ENCODE measurements at regions not wholly inside any gene's neighbourhood (a gene's known extent, or its start where the extent isn't known, plus 50 kb on each side); places are given as distances from the start of the nearest gene placed in this dataset.

DNA sequence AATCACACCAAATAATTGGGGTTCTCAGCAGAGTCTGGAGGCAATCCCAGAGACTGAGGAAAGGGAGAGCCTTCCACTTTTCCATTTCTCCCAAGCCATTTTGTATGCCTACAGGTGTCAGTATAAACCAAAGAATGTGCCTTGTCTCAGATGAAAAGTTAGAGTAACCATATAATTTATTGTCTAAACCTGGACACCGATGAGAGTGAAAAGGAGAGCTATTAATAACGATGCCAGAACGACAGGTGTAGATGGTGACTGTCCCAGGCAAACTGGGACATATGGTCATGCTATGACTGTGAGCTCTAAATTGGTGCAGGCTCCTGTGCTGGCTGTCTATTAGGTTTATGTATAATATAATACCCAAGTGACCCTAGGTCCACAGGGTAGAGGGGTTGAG, 219.6 kb downstream of the ARHGAP12 start:
- no peak for DNase-seq

DNA sequence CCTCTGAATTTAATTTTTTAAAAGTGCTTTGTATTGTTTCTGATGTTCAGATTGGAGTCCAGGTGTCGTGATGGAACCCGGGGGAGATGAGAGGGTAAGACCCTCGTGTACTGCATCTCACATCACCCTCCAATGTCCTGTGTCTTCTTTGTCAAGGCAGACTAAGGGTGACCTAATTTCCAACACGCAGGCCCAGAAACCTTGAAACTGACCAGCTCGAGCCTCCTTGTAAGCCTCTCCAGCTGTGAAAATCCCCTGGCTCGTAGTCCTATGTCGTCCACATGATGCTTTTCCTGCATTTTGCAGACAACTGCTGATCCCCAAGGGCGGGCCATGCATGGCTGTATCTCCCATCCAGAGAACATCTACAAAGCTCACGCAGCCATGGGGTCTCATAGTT, 220.2 kb downstream of the ARHGAP12 start:
- no peak for DNase-seq

DNA sequence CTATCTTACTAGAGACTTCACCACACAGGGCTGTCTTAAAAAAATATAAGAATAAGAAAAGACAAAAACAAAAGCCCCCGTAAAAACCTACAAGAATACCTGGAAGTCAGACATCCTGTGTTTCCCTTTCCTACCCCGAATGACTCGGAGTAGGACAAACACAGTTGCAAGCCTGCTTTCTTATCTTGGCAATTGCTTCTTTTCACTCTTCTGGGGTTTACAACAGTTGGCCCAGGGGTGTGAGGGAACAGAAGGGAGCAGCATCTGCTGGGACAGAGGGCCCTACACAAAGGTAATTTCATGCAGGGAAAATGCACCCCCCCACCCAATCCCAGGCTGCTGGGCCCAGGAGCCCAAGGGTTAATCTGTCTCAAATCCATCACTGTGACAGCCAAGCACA, 220.6 kb downstream of the ARHGAP12 start:
- DNase-seq, result no peak

DNA sequence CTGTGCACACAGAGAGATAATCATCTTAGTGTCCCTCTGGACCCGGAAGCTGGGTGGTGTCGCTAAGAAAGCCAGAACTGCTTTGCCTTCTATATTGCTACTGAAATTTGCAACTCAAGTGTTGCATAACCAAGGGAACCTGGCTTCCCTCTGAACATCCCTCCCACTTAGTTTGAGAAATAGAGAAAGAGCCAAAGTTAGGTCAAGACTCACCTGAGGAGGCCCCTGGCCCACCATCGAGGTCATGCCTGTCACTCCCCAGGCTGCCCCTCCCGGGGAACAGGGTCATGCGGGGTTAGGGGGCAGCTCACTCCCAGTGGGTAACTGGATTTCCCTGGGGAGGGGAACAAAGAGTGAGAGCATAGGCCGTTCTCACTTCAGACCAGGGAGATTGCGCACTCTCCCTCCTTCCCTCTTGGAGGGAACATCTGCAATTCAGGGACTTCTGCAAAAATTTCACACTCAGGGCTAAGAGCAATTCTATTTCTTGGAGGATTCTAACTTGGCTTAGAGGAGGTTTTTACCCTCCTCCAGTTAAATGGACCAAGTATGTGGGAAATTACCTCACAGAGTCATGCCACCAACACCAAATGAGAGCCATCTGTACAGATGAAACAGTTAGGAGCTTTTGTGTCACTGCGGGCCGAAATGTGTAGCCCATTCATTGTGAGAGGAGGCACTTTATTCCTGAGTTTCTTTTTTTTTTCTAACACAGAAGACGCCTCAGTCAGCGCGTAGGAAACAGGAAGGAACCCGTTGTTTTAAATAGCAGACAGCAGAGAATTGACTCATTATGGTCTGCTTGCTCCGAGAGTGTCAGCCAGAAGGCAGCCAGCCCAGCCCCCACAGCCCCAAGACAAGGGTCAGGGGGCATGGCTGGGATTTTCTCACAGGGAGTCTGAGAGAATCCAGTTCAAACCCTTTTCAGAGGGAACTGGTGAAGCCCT, 221.3 kb downstream of the ARHGAP12 start:
- peak; percentile 39 for DNase-seq

DNA sequence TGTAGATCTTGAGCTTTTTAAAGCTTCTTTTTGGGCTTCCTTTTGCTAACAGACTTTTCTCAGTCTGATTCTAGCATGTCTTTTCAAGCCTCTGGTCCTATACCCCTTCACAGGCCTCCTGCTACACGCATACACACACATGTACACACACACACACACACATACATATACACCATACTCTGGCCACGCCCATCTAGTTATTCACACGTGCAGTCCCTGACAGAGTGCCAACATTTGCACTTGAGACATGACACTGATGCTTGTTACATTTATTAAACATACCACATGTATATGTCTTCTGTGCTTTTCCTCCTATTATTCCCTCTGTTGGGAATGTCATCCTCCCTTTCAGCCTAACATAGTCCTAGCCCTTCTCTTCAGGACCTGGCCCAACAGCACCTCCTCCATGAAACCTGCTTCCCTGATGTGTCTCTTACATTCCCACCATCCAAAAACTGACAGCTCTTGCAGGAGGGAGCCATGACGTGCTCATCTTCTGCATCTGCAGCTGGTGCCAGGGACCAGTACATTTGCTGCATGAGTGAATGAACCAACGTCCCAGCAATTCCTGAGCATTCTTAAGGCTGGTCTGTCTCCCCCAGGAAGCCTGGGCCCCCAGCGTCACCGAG, 222.1 kb downstream of the ARHGAP12 start:
- DNase-seq, result no peak

DNA sequence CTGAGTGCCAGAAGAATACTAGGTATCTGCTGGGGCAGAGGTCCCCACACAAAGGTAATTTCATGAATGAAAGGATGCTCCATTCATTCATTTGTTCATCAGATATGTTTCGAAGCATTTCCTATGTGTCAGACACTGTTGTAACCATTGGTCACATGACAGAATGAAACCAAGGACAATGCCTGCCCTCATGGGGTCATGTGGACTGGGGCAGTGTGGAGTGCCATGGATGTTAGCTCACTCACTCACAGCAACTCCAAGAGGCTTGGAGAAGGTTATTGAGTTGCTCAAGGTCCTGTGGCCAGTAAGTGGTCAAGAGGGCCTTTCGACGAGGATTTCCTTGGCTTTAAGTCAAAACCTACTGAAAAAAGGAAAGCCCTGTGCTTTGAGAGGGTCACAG, 223.5 kb downstream of the ARHGAP12 start:
- DNase-seq, result no peak

DNA sequence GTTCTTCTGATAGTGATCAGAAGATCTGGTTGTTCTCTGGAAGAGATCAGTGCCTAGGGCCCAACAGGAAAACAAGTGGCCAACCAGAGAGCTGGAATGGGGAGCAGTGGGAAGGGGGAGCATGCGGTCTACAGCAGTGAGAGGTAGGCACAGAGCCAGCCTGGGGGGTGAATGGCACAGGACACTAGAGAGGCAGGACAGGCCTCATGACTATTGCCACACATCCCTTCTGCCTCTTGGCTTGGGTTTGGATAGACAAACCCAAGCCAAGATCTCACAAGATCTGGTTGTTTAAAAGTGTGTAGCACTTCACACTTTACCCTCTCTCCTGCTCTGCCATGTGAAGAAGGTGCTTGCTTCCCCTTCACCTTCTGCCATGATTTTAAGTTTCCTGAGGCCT, 224.4 kb downstream of the ARHGAP12 start:
- no peak for DNase-seq

DNA sequence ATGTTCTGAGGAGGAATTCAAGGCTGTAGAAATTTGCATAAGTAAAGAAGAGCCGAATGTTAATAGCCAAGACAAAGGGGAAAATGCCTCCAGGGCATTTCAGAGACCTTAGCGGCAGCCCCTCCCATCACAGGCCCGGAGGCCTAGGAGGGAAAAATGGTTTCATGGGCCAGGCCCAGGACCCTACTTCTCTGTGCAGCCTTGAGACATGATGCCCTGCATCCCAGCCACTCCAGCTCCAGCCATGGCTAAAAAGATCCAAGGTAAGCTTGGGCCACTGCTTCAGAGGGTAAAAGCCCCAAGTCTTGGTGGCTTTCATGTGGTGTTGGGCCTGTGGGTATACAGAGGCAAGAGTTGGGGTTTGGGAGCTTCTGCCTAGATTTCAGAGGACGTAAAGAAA, 225.7 kb downstream of the ARHGAP12 start:
- no peak for DNase-seq

DNA sequence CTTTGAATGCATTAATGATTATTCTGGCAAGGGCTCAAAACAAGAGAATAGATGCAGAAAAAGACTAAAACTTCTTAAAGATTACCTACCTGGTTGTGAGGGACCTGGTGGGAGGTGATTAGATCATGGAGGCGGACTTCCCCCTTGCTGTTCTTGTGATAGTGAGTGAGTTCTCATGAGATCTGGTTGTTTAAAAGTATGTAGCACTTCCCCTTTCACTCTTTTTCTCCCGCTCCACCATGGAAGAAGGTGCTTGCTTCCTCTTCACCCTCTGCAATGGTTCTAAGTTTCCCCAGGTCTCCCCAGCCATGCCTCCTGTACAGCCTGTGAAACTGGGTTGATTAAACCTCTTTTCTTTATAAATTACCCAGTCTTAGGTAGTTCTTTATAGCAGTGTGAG, 226.6 kb downstream of the ARHGAP12 start:
- no peak for DNase-seq

DNA sequence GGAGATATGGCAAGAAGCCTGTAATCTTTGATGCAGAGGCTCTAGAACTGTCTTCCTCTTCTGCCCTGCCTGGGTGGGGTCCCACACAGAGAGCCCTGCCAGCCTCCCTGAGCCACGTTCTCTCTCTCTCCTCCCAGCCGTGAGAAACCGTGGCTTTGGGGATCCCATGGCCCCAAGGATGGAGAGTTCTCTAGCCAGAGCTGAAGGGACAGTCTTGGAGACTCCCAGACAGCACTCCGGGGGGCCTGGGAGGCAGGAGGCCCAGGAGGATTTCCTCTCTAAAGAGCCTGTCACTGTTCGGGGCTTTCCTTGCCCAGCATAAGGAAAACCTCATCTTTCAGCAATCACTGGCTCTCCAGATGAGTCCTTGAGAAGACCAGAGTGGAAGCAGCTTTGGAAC, 227.1 kb downstream of the ARHGAP12 start:
- DNase-seq, result no peak

DNA sequence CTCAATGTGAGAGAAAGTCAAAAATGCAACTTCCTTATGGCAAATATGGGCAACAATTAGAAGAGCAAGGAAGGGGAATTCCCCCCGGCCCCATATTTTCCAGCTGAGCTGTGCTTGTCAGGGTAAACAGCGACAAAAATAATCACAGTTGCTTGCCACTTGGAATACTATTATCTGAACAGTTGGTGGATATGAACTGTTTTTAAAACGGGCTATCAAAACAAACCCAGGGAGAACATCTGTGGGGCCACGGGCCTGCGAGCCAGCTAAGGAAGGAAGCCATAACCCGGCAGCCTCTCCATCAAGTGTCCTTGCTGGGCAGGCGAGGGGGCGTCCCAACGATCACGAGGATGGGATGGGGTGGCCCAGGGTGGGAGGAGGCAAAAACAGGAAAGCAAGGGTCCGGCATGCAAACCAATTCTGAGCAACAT, 228.4 kb downstream of the ARHGAP12 start:
- no peak for DNase-seq

DNA sequence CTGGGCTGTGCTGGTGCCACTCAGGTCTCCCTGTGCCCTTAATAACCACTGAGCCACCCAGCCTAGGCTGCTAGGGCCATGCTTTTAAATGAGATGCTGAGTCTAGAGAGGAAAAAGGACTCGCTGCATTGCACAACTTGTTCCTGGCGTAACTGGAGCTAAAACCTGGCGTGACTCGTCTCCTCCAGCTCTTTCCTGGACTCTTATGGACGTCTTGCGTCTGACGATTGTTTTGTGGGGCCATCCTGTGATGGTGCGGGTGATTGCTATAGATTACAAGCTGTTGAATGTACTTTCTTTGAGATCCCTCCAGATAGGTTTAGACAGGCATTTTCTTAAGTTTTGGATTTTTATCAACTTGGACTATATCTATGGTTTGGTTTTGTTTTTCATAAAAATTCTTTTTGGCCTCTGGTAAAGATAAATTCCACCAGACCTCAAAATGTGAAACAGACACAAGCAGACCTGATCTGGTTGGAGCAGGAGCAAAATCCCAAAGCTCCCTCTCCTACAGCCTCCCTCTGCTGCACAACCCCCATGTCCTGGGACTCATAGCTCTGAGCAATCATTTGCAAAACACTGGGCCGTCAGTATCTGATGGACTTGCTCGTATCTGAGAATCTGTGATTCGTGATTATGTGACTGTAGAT, 230.3 kb downstream of the ARHGAP12 start:
- DNase-seq, result no peak

DNA sequence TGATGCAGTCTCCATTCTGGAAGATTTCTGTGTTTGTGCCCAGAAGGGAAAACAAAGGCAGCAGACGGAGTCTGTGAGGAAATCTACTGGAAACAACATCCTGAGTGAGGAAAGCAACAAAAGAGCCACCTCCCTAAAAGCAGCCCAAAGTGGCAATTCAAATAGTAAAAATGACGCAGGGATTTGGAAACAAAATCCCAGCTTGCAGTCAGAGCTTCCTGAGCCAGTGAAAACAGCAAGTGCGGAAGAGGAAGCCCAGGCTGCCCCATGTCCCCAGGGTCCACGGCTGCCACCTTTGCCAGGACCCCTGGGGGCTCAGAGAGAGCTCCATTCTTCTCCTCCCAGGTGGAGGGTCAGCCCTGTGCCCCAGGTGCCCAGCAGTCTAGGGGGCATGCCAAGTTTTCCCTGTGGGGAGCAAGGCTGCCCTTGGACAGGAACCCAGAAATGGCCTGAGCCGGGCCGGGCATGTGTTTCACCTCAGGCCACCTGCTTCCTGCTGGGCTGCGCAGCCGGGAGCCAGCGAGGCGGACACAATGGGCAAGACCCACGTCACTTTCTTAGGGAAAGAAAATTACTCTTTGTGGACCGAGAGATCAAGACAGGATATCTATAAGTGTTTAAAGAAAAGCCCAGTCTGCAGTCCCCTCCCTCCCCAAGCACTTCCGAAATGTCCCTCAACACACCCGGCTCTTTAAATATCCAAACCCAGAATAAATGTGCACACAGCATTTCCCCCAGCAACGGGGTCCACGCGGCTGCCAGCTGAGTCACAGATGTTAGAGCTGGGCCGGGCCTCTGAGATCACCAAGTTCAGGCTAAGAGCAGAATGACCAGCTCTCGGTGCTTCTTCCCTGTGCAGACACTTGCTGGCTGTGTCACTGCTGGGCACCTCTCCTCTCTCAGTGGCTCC, 231.1 kb downstream of the ARHGAP12 start:
- DNase-seq, result no peak

DNA sequence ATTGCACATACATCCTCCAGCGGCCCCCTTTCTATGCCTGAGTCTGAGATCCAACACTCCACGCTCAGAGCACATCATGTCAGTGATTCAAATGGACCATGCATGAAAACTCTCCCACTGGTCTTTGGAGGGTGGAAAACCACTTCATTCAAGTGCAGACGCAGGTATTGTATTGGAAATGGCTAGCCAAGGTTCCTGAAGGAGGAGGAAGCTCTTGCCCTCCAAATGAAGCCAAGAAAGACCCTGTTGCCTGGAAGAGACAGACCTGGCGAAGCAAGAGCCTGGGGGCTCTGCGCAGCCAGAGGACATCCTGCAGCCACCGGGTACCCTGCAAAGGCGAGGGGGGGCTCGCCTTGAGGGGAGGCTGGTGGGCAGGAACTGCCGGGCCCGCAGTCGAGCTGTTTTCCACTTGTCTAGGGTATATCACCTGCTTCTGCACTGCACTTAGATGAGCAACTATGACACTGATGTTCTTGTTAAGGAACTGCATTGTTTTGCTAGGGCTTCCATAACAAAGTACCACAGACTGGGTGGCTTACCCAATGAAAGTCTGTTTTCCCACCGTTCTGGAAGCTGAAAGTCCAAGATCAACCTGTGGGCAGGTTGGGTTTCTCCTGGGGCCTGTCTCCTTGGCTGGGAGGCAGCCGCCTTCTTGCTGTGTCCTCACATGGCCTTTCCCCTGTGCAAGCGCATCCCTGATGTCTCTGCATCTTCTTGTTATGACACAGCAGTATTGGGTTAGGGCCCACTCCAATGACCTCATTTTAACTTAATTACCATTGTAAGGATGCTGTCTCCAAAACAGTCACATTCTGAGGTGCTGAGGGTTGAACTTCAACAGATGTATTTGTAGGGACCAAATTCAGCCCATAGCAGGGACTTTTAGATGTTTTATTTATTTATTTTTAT, 233.4 kb downstream of the ARHGAP12 start:
- no peak for DNase-seq

DNA sequence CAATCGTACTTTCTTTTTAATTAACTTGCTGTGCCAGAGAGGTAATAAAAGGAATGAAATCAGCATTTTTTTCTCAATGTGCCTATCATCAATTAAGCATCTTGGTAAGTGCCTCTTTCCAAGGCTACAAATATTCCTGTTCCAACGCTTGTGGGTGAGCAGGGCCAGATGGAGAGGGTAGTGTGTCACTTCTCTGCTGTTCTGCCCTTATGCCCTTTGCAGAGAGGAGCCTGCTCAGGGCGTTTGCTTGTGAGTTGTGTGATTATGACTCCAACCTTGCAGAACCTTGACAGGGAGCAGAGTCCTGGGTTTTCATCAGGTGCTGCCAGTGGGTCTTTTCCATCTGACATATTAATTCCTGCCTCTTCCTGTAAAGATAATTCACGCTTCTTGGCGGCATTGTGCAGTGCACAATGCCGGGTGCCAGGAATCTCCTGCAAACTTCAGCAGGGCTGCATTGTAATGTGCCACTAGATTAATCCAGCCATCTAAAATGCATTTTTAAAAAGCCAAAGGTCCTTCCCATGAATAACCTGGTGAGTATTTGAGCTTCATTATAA, 234.4 kb downstream of the ARHGAP12 start:
- no peak for DNase-seq

DNA sequence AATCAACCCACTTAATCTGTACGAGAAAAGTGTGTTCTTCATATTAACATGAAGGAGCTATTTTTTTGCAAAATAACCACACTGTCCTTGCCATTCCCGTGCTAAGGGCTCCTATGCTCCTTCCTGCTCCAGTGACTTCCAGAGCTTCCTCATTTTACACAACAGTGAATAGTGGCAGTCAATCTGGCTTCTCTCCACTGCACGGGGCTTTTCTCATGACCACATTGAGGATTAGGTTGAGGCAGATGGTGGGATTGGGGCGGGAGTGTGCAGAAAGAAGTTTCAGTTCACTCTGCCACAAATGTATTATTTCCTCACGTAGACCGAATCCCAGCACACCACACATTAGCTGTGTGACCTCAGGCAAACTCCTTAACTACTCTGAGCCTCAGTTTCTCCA, 235.1 kb downstream of the ARHGAP12 start:
- DNase-seq, result no peak

DNA sequence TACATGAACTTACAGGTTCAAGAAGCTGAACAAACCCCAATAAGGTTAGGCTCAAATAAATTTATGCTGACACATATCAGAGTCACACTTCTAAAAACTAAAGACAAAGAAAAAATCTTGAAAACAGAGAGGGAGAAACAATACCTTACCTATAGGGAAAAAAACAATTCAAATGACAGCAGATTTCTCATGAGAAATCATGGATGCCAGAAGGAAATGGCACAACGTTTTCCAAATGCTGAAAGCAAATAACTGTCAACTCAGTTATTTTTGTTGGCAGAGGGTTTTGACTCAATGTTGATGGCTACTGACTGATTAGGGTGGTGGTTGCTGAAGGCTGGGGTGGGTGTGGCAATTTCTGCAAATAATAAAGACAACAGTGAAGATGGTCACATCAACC, 239.4 kb downstream of the ARHGAP12 start:
- no peak for DNase-seq

DNA sequence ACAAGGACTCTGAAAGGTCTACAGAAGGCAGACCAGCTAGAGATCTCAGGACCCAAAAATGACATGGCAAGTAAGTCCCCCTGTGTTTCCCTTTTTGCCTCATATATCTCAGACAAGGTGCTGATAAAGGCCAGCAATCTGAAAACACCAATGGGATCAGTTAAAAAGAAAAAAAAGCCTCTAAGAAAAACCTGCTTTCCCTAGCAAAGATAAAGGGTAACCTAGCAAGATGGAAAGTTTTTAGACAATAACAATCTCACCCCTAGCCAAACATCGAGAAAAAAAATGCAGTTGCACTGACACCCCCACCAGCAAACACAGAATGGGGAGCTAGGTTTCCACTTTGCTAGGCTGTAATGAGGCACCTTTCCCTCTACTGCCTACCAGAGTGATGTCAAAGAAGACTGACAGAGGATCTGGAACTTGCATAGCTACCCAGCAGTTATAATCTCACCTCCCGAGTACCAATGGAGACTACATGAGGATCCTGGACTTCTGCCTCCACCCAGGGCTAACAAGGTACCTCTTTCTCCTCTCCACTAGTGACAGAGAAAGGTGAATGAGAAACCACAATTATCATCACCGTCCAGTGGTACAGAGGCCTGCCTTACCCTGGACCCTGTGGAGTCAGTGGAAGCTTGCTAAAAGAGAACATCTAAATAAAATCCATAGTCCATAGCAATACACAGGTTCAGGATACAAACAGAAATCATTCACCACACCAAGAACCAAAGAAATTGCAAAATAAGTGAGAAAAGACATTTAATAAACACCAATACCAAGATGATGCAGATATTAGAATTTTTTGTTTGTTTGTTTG, 240.8 kb downstream of the ARHGAP12 start:
- DNase-seq, result no peak

DNA sequence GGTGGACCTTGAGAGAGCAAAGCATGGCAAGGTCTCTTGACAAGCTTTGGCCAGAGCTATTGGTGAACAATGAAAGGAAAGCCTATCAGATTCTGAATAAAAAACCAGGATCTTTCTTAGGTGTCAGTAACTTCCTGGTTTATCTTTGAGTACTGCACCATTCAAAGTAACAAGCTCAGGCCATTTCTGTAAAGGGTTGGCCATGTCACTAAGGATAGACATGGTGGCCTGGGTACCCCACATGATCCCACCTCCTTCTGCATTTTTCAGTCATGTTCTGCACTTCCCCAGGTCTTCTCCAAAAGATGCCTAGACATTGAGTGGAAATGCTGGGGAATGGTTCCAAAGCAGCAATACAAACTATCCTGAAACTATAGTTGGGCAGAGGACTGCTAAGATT, 242.0 kb downstream of the ARHGAP12 start:
- no peak for DNase-seq

DNA sequence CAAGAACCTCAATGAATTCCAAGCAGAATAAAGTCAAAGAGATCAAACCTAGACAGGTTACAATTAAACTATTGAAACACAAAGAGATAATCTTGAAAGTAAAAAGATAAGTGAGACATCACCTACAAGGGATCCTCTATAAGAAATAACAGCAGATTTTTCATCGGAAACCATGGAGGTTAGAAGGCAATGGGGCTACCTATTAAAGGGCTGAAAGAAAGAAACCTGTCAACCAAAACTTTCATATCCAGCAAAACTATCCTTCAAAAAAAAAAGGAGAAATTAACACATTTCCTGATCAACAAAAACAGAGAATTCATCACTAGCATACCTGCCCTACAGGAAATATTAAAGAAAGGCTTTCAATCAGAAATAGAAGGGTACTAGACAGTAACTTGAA, 244.9 kb downstream of the ARHGAP12 start:
- DNase-seq, result no peak

DNA sequence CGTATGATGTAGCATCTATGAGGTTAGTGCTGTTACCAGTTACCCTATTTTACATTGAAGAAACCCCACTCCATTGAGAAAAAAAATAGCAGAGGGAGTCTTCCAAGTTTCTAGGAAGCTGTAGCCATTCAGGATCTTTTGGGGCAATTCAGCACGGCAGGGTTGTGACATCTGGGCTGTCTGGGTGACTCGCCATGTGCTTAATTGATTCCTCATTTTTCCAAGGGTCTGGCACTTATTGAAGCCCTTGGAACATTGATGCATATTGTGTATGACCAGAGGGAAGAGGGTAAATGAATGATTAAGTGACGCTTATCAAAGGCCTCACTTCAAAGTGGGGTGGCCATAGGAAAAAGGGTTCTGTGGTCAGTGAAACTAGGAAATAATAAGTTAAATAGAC, 248.7 kb downstream of the ARHGAP12 start:
- no peak for DNase-seq
